IPS-NIHi7 (cell line): ENCODE measurements at regions not wholly inside any gene's neighbourhood (a gene's known extent, or its start where the extent isn't known, plus 50 kb on each side); places are given as distances from the start of the nearest gene placed in this dataset.

Experiments
- DNase-seq: peaks from one replicate; pipeline ENCODE4 v3.0.0; 2012; ENCODE audit warnings: mixed read lengths; ENCODE audit errors: extremely low spot score

- no peak for DNase-seq
Observed at GRCh38 chr11:95717314-95717713, 72.3 kb downstream of the FAM76B start.

- DNase-seq, result no peak
Observed at GRCh38 chr11:95716266-95716665, 73.3 kb downstream of the FAM76B start.

- DNase-seq, result no peak
Observed at GRCh38 chr11:95715777-95716241, 73.8 kb downstream of the FAM76B start.

GRCh38 chr11:95714843-95715776 lies 74.5 kb downstream of the FAM76B start:
- no peak for DNase-seq

- DNase-seq, result no peak
Observed at GRCh38 chr11:95713428-95713827, 76.2 kb downstream of the FAM76B start.

GRCh38 chr11:95711945-95712221 lies 77.7 kb downstream of the FAM76B start:
- DNase-seq, result no peak

- no peak for DNase-seq
Observed at GRCh38 chr11:95711162-95711944, 78.2 kb downstream of the FAM76B start.

- no peak for DNase-seq
Observed at GRCh38 chr11:95708681-95709080, 80.9 kb downstream of the FAM76B start.

- DNase-seq, result no peak
Observed at GRCh38 chr11:95706974-95707387, 82.6 kb downstream of the FAM76B start.

- DNase-seq, result peak; percentile 89
Observed at GRCh38 chr11:95705485-95706124, 84.0 kb downstream of the FAM76B start.

GRCh38 chr11:95704865-95705264 lies 84.7 kb downstream of the FAM76B start:
- no peak for DNase-seq

GRCh38 chr11:95703049-95703448 lies 86.5 kb downstream of the FAM76B start:
- no peak for DNase-seq

- DNase-seq, result no peak
Observed at GRCh38 chr11:95702526-95702925, 87.1 kb downstream of the FAM76B start.

GRCh38 chr11:95700471-95700817 lies 89.1 kb downstream of the FAM76B start:
- DNase-seq, result no peak

GRCh38 chr11:95699631-95700470 lies 89.7 kb downstream of the FAM76B start:
- DNase-seq, result no peak

GRCh38 chr11:95698676-95699557 lies 90.7 kb downstream of the FAM76B start:
- DNase-seq, result no peak

- DNase-seq, result no peak
Observed at GRCh38 chr11:95697614-95698408, 91.8 kb downstream of the FAM76B start.

GRCh38 chr11:95695181-95695580 lies 94.4 kb downstream of the FAM76B start:
- no peak for DNase-seq

GRCh38 chr11:95693298-95693697 lies 96.3 kb downstream of the FAM76B start:
- no peak for DNase-seq
